SW 1271 (cell line): ENCODE measurements at regions not wholly inside any gene's neighbourhood (a gene's known extent, or its start where the extent isn't known, plus 50 kb on each side); places are given as distances from the start of the nearest gene placed in this dataset.

Source experiments
- DNase-seq, 2 experiments: peaks; one replicate each; lab custom pipeline; 2025; lab: John Stamatoyannopoulos, UW

DNA sequence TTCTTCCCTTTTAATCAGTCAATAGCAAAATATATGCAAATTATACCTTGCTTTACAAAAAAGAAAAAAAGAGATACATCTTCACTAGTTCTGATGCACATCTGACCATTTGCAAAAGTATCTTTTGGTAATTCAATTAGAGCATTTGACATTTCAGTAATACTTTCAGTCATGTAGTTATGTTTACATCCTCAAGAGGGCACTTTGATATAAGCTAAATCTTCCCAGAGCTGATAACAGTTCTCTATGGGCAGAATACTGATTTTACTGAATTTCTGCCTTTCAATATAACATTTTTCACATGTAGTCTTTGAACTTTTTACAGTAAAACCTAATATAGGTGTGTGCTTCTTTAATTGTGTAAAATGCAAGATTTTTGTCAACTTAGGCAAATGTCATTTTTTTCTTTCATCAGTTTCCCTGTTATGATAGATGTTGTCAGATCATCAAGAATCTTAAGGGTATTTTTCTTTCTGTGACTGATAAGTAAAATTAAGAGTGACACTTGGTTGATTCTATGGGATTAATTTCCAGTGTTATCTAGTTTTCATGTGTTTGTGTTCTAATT is 703.5 kb upstream of the SEMA3D start:
- peak in 1 of 2 experiments; percentile 59 for DNase-seq

DNA sequence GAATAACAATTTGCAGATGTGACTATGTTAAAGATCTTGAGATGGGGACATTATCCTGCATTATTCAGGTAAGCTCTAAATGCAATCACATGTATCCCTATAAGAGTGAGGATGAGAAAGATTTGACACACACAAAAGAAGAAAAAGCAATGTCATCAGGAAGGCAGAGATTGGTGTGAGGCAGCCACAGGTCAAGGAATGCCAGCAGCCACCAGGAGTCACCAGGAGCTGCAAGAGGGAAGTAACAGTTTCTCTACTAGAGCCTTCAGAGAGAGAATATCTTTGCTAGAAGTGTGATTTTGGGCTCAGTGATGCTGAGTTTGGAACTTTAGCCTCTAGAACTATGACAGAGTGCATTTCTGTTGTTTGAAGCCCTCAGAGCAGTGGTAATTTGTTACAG is 700.3 kb upstream of the SEMA3D start:
- DNase-seq = no peak

DNA sequence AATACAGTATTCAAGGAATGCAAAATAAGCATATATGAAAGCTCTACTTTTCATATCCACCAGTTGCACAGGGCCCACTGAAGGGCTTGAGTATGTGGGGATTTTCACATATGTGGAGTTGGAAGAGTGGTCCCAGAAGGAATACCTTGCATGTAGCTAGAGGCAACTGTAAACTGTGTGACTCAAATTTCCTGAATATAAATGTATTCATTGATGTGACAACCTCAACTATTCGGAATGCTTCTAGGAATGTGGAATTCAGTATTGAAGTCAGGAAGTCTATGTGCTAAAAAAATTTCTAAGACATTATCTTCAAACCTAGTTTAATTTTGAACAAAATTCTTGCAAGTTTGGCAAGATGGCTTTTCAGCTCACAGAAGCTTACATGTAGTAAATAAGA is 695.5 kb upstream of the SEMA3D start:
- DNase-seq = no peak

- no peak for DNase-seq
Observed at GRCh38 chr7:85875398-85875797, 688.5 kb upstream of the SEMA3D start.

GRCh38 chr7:85866540-85866939 is 679.7 kb upstream of the SEMA3D start:
- no peak for DNase-seq

- DNase-seq = peak in 1 of 2 experiments; percentile 47
Observed at GRCh38 chr7:85851571-85852193, 664.8 kb upstream of the SEMA3D start.

DNA sequence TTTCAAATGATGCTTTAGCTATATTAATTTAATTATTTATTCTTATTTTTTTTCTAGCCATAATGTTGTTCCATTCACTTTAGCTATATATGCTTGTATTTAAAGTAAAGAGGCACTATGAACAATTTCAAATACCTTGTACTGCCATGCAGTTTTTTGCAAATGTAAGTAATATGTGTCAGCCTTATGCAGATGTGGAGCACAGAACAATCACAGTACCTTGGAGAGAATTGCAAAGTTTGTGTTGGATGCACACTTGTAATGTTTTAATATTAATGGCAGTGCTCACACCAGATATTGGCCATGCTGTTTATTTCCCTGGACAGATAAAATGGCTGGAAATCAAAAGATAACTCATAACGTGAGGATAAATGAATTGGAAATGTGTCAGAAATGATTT is 663.5 kb upstream of the SEMA3D start:
- no peak for DNase-seq

GRCh38 chr7:85840554-85840953 is 653.7 kb upstream of the SEMA3D start:
- DNase-seq = no peak

- no peak for DNase-seq
Observed at GRCh38 chr7:85833066-85833465, 646.2 kb upstream of the SEMA3D start.

- DNase-seq = no peak
Observed at GRCh38 chr7:85830982-85831381, 644.1 kb upstream of the SEMA3D start.

DNA sequence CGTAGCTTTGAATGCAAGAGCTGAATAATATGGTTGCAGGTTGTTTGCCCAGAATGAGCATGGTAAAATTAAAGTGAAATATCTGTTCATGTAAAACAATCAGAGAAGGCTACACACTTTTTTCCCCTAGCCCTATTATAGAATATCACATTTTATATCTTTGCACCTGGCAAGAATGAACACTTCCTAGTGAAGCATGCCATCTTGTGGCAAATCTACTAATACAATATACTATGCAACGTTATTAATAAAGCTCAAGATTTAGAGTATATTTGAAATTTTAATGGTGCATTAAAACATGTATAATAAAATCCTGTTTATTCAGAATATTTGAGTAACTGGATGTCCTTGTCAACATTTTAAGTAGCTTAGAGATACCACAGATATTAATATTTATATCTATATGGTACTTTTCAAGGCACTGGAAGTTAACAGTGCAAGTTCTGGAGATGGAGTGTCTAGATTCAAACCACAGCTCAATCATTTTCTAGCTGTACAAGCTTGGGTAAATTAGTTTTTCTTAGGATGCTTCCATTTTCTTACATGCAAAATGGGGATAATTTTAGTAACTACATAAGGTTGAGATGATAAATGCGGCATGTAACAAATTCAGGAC is 643.1 kb upstream of the SEMA3D start:
- peak in 1 of 2 experiments; percentile 14 for DNase-seq

- no peak for DNase-seq
Observed at GRCh38 chr7:85829176-85829575, 642.3 kb upstream of the SEMA3D start.

DNA sequence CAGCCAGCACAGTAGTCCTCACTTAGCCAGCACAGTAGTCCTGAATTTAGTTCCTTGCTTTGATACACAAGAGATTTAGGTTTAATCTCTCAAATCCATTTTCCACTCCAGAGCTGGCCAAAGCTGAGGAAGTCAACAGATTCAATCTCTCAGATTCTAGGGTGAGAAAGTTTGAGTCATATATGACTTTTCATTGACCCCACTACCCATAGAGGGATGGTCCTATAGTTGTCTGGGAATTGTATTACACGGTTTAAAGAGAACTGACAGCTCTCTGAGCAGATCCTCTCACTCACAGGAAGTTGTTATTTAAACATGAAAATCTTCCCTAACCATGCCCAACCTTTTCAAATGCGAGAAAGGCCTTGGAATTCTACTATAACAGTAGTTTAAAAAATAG is 641.8 kb upstream of the SEMA3D start:
- no peak for DNase-seq

DNA sequence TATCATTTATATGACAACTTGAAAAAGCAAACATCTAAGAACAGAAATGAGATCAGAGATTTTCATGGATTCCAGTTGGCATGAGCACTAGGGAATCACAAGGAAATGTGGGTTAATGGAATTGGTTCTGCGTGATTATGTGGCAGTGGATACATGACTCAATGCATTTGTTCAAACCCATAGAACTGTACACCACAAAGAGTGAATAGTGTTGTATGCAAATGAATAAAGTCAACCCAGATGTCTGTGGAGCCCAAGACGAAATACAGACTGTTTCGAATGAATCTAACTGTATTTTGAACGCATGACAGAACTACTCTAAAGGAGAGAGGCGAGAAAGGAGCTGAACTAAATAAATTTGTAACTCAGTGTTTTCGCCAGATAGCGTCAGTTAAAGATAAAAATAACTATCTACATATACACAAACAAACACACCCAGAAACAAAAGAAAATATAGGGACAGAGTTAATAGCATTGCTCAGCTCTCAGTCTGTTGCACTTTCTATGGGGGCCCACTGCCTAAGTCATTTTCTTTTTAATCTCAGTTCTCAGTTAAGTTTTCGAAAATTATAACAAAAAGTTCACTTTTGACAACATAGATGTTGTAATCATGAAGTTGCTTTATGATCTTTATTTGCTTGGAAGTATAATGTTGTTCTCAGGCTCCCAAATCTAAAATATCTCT is 636.7 kb upstream of the SEMA3D start:
- no peak for DNase-seq

GRCh38 chr7:85821926-85822325 is 635.1 kb upstream of the SEMA3D start:
- DNase-seq = no peak

- no peak for DNase-seq
Observed at GRCh38 chr7:85820702-85821443, 634.0 kb upstream of the SEMA3D start.

GRCh38 chr7:85815526-85815925 is 628.7 kb upstream of the SEMA3D start:
- no peak for DNase-seq

GRCh38 chr7:85806321-85806720 is 619.5 kb upstream of the SEMA3D start:
- DNase-seq = no peak

DNA sequence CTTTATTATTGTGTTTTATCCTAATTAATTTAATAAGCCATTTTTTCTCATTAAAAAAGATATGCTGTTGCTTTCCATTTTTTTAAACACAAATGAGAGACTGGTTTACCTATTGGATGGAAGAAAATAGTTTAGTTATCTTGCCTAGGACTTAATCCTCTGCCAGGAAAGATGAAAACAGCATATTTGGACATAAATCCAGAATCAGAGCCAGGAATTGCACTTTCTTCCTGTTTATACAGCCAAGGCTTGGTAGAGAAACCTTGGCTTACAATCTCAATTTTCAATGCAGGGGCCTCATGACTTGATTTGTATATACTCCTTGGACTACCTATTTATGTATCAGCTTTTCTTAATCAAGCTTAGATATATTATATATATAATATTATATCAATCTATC is 618.8 kb upstream of the SEMA3D start:
- DNase-seq = no peak

DNA sequence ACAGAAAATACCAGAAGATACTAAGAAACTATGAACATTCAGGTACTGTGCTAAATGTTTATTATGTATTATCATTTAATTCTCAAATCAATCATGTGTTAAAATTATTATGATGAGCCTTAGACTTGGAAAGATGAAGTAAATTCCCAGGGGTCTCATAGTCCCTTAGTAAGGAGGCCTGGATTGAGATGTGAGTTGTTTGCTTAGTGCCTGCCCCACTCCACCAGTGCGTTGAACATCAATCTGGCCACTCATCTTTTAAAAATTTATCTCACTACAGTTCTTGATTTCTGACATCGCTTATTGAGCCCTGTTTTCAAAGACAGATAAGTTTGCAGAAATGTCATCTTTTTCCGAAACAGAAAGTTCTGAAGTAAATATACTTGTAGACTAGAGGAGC is 618.4 kb upstream of the SEMA3D start:
- DNase-seq = no peak

- no peak for DNase-seq
Observed at GRCh38 chr7:85802211-85802610, 615.4 kb upstream of the SEMA3D start.

GRCh38 chr7:85796956-85797355 is 610.1 kb upstream of the SEMA3D start:
- DNase-seq = no peak
